OCI-LY3 (cell line): ENCODE measurements at regions not wholly inside any gene's neighbourhood (a gene's known extent, or its start where the extent isn't known, plus 50 kb on each side); places are given as distances from the start of the nearest gene placed in this dataset.

Experiments used
- H2AFZ ChIP-seq: fragments of 200-600, 300-600 bp; shearing (Covaris generic); 2 replicates; pipeline ENCODE4 v1.6.0; 2014; ENCODE audit warnings: antibody characterized with exemption, low read depth, low read length
- H3K27ac ChIP-seq: fragments of 200-600, 300-600 bp; sonication (generic); 2 replicates; pipeline ENCODE4 v1.5.1; 2014; ENCODE audit warnings: mild to moderate bottlenecking, low read length, moderate library complexity, mixed read lengths
- H3K27me3 ChIP-seq: fragments of 200-600, 300-600 bp; sonication (generic); 2 replicates; pipeline ENCODE4 v1.6.1; 2014; ENCODE audit warnings: low read depth, low read length, mixed read lengths
- H3K36me3 ChIP-seq: fragments of 200-600, 300-600 bp; sonication (generic); replicated peaks from 2 replicates; pipeline ENCODE3; 2014; ENCODE audit warnings: low read depth, low read length, mixed read lengths
- H3K4me1 ChIP-seq: fragments of 300-600, 200-600 bp; sonication (generic); 2 replicates; pipeline ENCODE4 v1.6.1; 2014; ENCODE audit warnings: low read length, mixed read lengths
- H3K4me2 ChIP-seq: fragments of 200-600, 300-600 bp; sonication (generic); 2 replicates; pipeline ENCODE4 v1.6.1; 2014; ENCODE audit warnings: low read length, mixed read lengths
- H3K4me3 ChIP-seq: fragments of 300-600, 200-600 bp; sonication (generic); 2 replicates; pipeline ENCODE4 v1.5.1; 2014; ENCODE audit warnings: antibody characterized with exemption, mild to moderate bottlenecking, low read length, moderate library complexity
- H3K79me2 ChIP-seq: fragments of 300-600, 200-600 bp; shearing (Covaris generic); 2 replicates; pipeline ENCODE4 v1.6.1; 2014; ENCODE audit warnings: mild to moderate bottlenecking, low read length, mixed read lengths
- H3K9ac ChIP-seq: fragments of 300-600, 200-600 bp; shearing (Covaris generic); 2 replicates; pipeline ENCODE4 v1.6.0; 2014; ENCODE audit warnings: mild to moderate bottlenecking, low read length, moderate library complexity
- H3K9me3 ChIP-seq: fragments of 200-600, 300-600 bp; shearing (Covaris generic); 2 replicates; pipeline ENCODE4 v1.6.1; 2014; ENCODE audit warnings: low read length, mixed read lengths; ENCODE audit not compliant: insufficient read depth
- H4K20me1 ChIP-seq: fragments of 200-600, 300-600 bp; sonication (generic); 2 replicates; pipeline ENCODE4 v1.6.1; 2016; ENCODE audit warnings: low read length, mixed read lengths; ENCODE audit not compliant: insufficient read depth
- CTCF ChIP-seq: fragments of 200-600, 300-600 bp; sonication (generic); IDR thresholded peaks from 2 replicates; pipeline ENCODE4 v1.5.1; 2014; ENCODE audit warnings: antibody characterized with exemption, low read length, low read depth
- EZH2phosphoT487 ChIP-seq: fragments of 200-600 bp; shearing (Covaris generic); IDR thresholded peaks from 2 replicates; pipeline ENCODE4 v1.6.1; 2018; ENCODE audit warnings: antibody characterized with exemption, mixed run types, low read depth

GRCh38 chr4:1565598-1566295 is 118.4 kb downstream of the FAM53A start:
- H3K4me3 ChIP-seq = no peak overlapping the region
- H4K20me1 ChIP-seq = no peaks in the 10 kb centered on the region
- no peaks in the 10 kb centered on the region for H3K27me3 ChIP-seq
- no peaks in the 10 kb centered on the region for H3K36me3 ChIP-seq
- TF ChIP-seq EZH2phosphoT487 (no peak), CTCF (no peak)
- no peak overlapping the region for H2AFZ ChIP-seq
- H3K4me2 ChIP-seq = no peak overlapping the region
- no peaks in the 10 kb centered on the region for H3K4me1 ChIP-seq
- no peak overlapping the region for H3K27ac ChIP-seq
- H3K9ac ChIP-seq = no peak overlapping the region
- no peaks in the 10 kb centered on the region for H3K79me2 ChIP-seq
- H3K9me3 ChIP-seq = no peaks in the 10 kb centered on the region

DNA sequence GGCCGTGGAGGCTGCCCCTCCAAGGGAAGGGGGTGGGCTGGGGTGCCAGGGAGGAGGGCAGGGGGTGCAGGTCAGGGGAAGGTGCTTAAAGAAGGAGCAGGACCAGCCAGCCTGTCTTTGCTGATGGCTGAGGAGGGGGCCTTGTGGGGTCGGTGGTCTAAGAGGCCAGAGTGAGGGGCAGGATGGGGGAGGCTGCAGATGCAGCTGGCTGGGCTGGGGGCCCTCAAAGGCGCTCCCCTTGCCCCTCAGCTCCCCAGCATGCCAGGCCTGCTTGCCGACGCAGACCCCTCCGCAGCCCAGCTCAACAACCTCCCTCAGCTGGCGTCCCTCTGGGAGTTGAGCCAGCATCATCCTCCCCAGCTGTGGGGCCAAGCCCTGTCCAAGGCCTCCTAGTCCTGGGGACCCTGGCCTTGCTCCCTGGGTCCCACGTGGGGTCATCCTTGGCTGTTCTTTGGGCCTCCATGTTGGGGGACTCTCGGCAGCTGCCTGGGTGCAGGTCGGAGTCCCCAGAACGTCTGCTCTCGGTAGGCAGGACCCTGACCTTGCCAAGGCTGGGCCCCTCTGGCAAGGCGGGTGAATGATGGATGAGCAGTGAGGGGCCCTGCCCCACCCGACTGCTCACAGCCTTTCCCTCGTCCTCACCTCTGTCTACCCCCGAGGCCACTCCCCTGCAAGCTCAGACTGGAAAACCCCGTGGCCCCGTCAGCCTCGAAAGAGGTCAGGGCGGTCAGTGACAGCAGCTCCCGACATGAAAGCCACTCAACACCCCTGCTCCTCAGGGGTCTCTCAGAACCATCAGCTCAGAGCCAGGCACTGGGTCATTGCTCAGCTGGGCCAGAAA is 119.4 kb downstream of the FAM53A start:
- Histone ChIP-seq H3K27me3 (no peaks in the 10 kb centered on the region), H3K4me2 (no peak overlapping the region)

DNA sequence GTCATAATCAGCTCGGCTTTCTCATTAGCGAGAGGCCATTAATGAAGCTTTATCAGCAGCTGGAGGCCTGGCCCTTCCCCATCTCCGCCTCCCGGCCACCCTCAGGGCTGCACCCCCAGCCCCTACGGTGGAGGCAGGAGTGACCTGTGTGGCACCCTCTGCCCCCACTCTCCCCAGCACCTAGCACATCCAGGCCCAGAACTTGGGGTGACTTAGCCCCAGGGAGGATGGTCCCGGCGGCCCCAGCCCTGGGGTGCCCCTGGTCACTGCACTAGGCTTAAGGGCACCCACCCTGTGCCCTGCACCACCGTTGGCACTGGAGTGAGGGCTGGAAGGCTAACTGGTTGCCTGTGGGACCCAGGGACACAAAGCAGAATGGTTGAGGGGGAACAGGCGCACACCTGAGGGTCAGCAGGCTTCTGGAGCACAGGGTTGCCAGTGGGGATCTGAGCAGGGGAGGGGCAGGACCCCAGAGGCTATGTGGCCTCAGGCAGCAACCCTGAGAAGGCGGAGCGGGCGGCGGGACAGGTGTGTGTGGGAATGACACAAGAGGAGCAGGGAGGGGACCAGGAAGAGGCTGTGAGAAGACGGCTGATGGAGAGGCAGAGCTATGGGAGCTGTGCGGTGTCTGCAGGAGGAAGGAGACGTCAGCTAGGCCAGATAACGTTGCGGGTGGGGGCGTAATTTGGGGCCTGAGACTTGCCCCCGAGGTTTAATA is 120.2 kb downstream of the FAM53A start:
- no peak overlapping the region for H2AFZ ChIP-seq
- H3K27ac ChIP-seq = no peak overlapping the region
- no peaks in the 10 kb centered on the region for H3K9me3 ChIP-seq
- no peak for TF ChIP-seq CTCF
- no peak for TF ChIP-seq EZH2phosphoT487
- H3K27me3 ChIP-seq = no peaks in the 10 kb centered on the region
- H3K4me2 ChIP-seq = no peak overlapping the region
- H3K36me3 ChIP-seq = no peaks in the 10 kb centered on the region
- no peaks in the 10 kb centered on the region for H4K20me1 ChIP-seq
- H3K4me1 ChIP-seq = no peaks in the 10 kb centered on the region
- no peaks in the 10 kb centered on the region for H3K79me2 ChIP-seq
- no peak overlapping the region for H3K9ac ChIP-seq
- H3K4me3 ChIP-seq = no peak overlapping the region

More for the DNA sequence above, 119.4 kb downstream of the FAM53A start:
- no peaks in the 10 kb centered on the region for H3K4me1 ChIP-seq
- H3K4me3 ChIP-seq = no peak overlapping the region
- H3K9me3 ChIP-seq = no peaks in the 10 kb centered on the region
- no peaks in the 10 kb centered on the region for H4K20me1 ChIP-seq
- no peaks in the 10 kb centered on the region for H3K79me2 ChIP-seq
- H2AFZ ChIP-seq = no peak overlapping the region
- TF ChIP-seq EZH2phosphoT487 (no peak), CTCF (no peak)
- H3K36me3 ChIP-seq = no peaks in the 10 kb centered on the region
- no peak overlapping the region for H3K27ac ChIP-seq
- no peak overlapping the region for H3K9ac ChIP-seq

DNA sequence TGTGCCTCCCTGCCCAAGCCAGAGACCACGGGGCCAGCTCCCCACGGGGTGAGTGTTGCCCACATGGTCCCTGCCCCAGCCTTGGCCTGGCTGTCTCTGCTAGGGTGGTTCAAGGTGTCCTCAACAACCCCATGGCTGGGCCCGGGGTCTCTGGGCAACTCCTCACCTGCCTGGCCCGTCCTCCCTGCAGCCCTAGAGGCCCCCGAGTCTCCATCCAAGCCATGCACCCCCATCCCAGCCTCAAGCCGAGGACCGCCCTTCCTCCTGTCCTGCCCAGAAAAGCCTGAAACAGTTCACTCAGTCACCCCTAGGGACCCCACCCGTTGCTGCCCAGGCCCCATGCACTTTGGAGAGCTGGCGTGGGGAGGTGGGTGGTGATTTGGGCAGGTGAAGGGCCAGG is 120.9 kb downstream of the FAM53A start:
- Histone ChIP-seq H3K4me1 (no peaks in the 10 kb centered on the region), H3K27ac (no peak overlapping the region), H4K20me1 (no peaks in the 10 kb centered on the region), H3K27me3 (no peaks in the 10 kb centered on the region), H3K36me3 (no peaks in the 10 kb centered on the region), H3K79me2 (no peaks in the 10 kb centered on the region), H3K9ac (no peak overlapping the region), H3K4me2 (no peak overlapping the region), H2AFZ (no peak overlapping the region), H3K9me3 (no peaks in the 10 kb centered on the region), H3K4me3 (no peak overlapping the region)
- TF ChIP-seq CTCF (no peak), EZH2phosphoT487 (no peak)
